Fibroblast of villous mesenchyme (primary cell): ENCODE measurements at regions not wholly inside any gene's neighbourhood (a gene's known extent, or its start where the extent isn't known, plus 50 kb on each side); places are given as distances from the start of the nearest gene placed in this dataset.

Source experiments
- DNase-seq: peaks from one replicate; pipeline ENCODE4 v3.0.0-alpha.2; 2010; ENCODE audit warnings: low read depth
- H3K4me3 ChIP-seq: 2 replicates; pipeline ENCODE4 v1.5.1; 2011; ENCODE audit warnings: low read depth, mild to moderate bottlenecking, low read length
- CTCF ChIP-seq: IDR thresholded peaks from 2 replicates; pipeline ENCODE4 v1.5.1; 2012; ENCODE audit warnings: low read depth, mild to moderate bottlenecking, low read length; ENCODE audit not compliant: insufficient read depth

- no peak overlapping the region for H3K4me3 ChIP-seq
- no peak for DNase-seq
- TF ChIP-seq CTCF: no peak
These were observed 143.9 kb upstream of the LSM8 start for GRCh38 chr7:118039963-118040489.

- H3K4me3 ChIP-seq: no peak overlapping the region
- DNase-seq: no peak
- TF ChIP-seq CTCF: no peak
These were observed 143.4 kb upstream of the LSM8 start for GRCh38 chr7:118040562-118040961.

GRCh38 chr7:118041251-118041878 is 142.6 kb upstream of the LSM8 start:
- no peak for TF ChIP-seq CTCF
- no peak for DNase-seq

GRCh38 chr7:118045629-118046028 is 138.3 kb upstream of the LSM8 start:
- no peak for TF ChIP-seq CTCF
- no peak for DNase-seq
- no peak overlapping the region for H3K4me3 ChIP-seq

More at GRCh38 chr7:118041251-118041878, 142.6 kb upstream of the LSM8 start:
- no peak overlapping the region for H3K4me3 ChIP-seq

GRCh38 chr7:118046086-118046485 is 137.9 kb upstream of the LSM8 start:
- H3K4me3 ChIP-seq: no peak overlapping the region
- DNase-seq: no peak
- TF ChIP-seq CTCF: no peak

GRCh38 chr7:118046801-118047200 is 137.2 kb upstream of the LSM8 start:
- no peak overlapping the region for H3K4me3 ChIP-seq
- no peak for DNase-seq
- TF ChIP-seq CTCF: no peak

- TF ChIP-seq CTCF: no peak
- DNase-seq: no peak
- no peak overlapping the region for H3K4me3 ChIP-seq
These were observed 131.6 kb upstream of the LSM8 start for GRCh38 chr7:118052336-118052735.
